ENCODE measurements at regions not wholly inside any gene's neighbourhood (a gene's known extent, or its start where the extent isn't known, plus 50 kb on each side); places are given as distances from the start of the nearest gene placed in this dataset.

- TF ChIP-seq BHLHE40 (IDR thresholded peaks at IDR 0.05; ENCODE audit: borderline replicate concordance): no peak
- TF ChIP-seq ELF4 (IDR thresholded peaks at IDR 0.05): no peak
- no peak for TF ChIP-seq SUZ12 (IDR thresholded peaks at IDR 0.05)
- no peak for TF ChIP-seq FOXM1 (IDR thresholded peaks at IDR 0.05; ENCODE audit: borderline replicate concordance)
- no peak for TF ChIP-seq CTBP1 (IDR thresholded peaks at IDR 0.05; ENCODE audit: borderline replicate concordance)
- no peak for TF ChIP-seq L3MBTL2 (conservative IDR thresholded peaks at IDR 0.05)
Observed at GRCh38 chr11:27285761-27286160, 77.3 kb downstream of the CCDC34 start.
